ENCODE measurements at regions not wholly inside any gene's neighbourhood (a gene's known extent, or its start where the extent isn't known, plus 50 kb on each side); places are given as distances from the start of the nearest gene placed in this dataset.

- H3K4me1 ChIP-seq (ENCODE audit: insufficient read depth, low read length): no peaks in the 10 kb centered on the region
- H3K27ac ChIP-seq (ENCODE audit: low read depth, low read length): no peak overlapping the region
- H3K36me3 ChIP-seq (ENCODE audit: insufficient read depth, low read length): no peaks in the 10 kb centered on the region
- no peak overlapping the region for H3K9ac ChIP-seq (ENCODE audit: low read depth, low read length)
- H3K27me3 ChIP-seq (ENCODE audit: insufficient read depth, low read length): no peaks in the 10 kb centered on the region
- 92% methylated on average over 8 of the region's 8 CpGs for WGBS
- no peak overlapping the region for H3K4me3 ChIP-seq (ENCODE audit: low read length)
- H3K9me3 ChIP-seq (ENCODE audit: insufficient read depth, low read depth, low read length): no peaks in the 10 kb centered on the region
These were observed 103.0 kb upstream of the TEX51 start for GRCh38 chr2:126795656-126796055.

GRCh38 chr2:126796931-126797621 is 101.6 kb upstream of the TEX51 start:
- Histone ChIP-seq H3K4me1 (ENCODE audit: insufficient read depth, low read length) (peaks cover 5% of the 10 kb centered on the region; the same call in 1 of the 2 replicates), H3K27me3 (ENCODE audit: insufficient read depth, low read length) (no peaks in the 10 kb centered on the region), H3K36me3 (ENCODE audit: insufficient read depth, low read length) (no peaks in the 10 kb centered on the region), H3K27ac (ENCODE audit: low read depth, low read length) (no peak overlapping the region), H3K4me3 (ENCODE audit: low read length) (no peak overlapping the region), H3K9me3 (ENCODE audit: insufficient read depth, low read depth, low read length) (no peaks in the 10 kb centered on the region), H3K9ac (ENCODE audit: low read depth, low read length) (no peak overlapping the region)
- 95% methylated on average over 14 of the region's 14 CpGs for WGBS

GRCh38 chr2:126797622-126798275 is 100.9 kb upstream of the TEX51 start:
- 92% methylated on average over 13 of the region's 13 CpGs for WGBS

GRCh38 chr2:126798276-126799140 is 100.2 kb upstream of the TEX51 start:
- no peak overlapping the region for H3K4me3 ChIP-seq (ENCODE audit: low read length)
- H3K4me1 ChIP-seq (ENCODE audit: insufficient read depth, low read length): peaks cover 13% of the 10 kb centered on the region
- no peaks in the 10 kb centered on the region for H3K9me3 ChIP-seq (ENCODE audit: insufficient read depth, low read depth, low read length)
- H3K27me3 ChIP-seq (ENCODE audit: insufficient read depth, low read length): no peaks in the 10 kb centered on the region
- H3K9ac ChIP-seq (ENCODE audit: low read depth, low read length): no peak overlapping the region
- no peaks in the 10 kb centered on the region for H3K36me3 ChIP-seq (ENCODE audit: insufficient read depth, low read length)
- H3K27ac ChIP-seq (ENCODE audit: low read depth, low read length): no peak overlapping the region
- 80% methylated on average over 9 of the region's 9 CpGs for WGBS

More at GRCh38 chr2:126797622-126798275, 100.9 kb upstream of the TEX51 start:
- no peak overlapping the region for H3K9ac ChIP-seq (ENCODE audit: low read depth, low read length)
- peaks cover 11% of the 10 kb centered on the region for H3K4me1 ChIP-seq (ENCODE audit: insufficient read depth, low read length)
- no peak overlapping the region for H3K4me3 ChIP-seq (ENCODE audit: low read length)
- no peaks in the 10 kb centered on the region for H3K36me3 ChIP-seq (ENCODE audit: insufficient read depth, low read length)
- H3K9me3 ChIP-seq (ENCODE audit: insufficient read depth, low read depth, low read length): no peaks in the 10 kb centered on the region
- no peaks in the 10 kb centered on the region for H3K27me3 ChIP-seq (ENCODE audit: insufficient read depth, low read length)
- no peak overlapping the region for H3K27ac ChIP-seq (ENCODE audit: low read depth, low read length)

- H3K36me3 ChIP-seq (ENCODE audit: insufficient read depth, low read length): no peaks in the 10 kb centered on the region
- no peak overlapping the region for H3K9ac ChIP-seq (ENCODE audit: low read depth, low read length)
- H3K4me3 ChIP-seq (ENCODE audit: low read length): no peak overlapping the region
- peaks cover 13% of the 10 kb centered on the region for H3K4me1 ChIP-seq (ENCODE audit: insufficient read depth, low read length)
- no peaks in the 10 kb centered on the region for H3K27me3 ChIP-seq (ENCODE audit: insufficient read depth, low read length)
- 94% methylated on average over 2 of the region's 2 CpGs for WGBS
- H3K27ac ChIP-seq (ENCODE audit: low read depth, low read length): no peak overlapping the region
- no peaks in the 10 kb centered on the region for H3K9me3 ChIP-seq (ENCODE audit: insufficient read depth, low read depth, low read length)
These were observed 99.4 kb upstream of the TEX51 start for GRCh38 chr2:126799301-126799700.

- Histone ChIP-seq H3K4me1 (ENCODE audit: insufficient read depth, low read length) (peaks cover 13% of the 10 kb centered on the region), H3K36me3 (ENCODE audit: insufficient read depth, low read length) (no peaks in the 10 kb centered on the region), H3K9ac (ENCODE audit: low read depth, low read length) (no peak overlapping the region), H3K9me3 (ENCODE audit: insufficient read depth, low read depth, low read length) (no peaks in the 10 kb centered on the region), H3K4me3 (ENCODE audit: low read length) (no peak overlapping the region), H3K27me3 (ENCODE audit: insufficient read depth, low read length) (no peaks in the 10 kb centered on the region), H3K27ac (ENCODE audit: low read depth, low read length) (no peak overlapping the region)
- WGBS: 96% methylated on average over 4 of the region's 6 CpGs
These were observed 97.2 kb upstream of the TEX51 start for GRCh38 chr2:126801473-126801872.

GRCh38 chr2:126802316-126802715 is 96.4 kb upstream of the TEX51 start:
- H3K27me3 ChIP-seq (ENCODE audit: insufficient read depth, low read length): no peaks in the 10 kb centered on the region
- peaks cover 13% of the 10 kb centered on the region for H3K4me1 ChIP-seq (ENCODE audit: insufficient read depth, low read length)
- H3K9me3 ChIP-seq (ENCODE audit: insufficient read depth, low read depth, low read length): no peaks in the 10 kb centered on the region
- WGBS: 88% methylated on average over 7 of the region's 7 CpGs
- H3K9ac ChIP-seq (ENCODE audit: low read depth, low read length): no peak overlapping the region
- no peak overlapping the region for H3K4me3 ChIP-seq (ENCODE audit: low read length)
- H3K36me3 ChIP-seq (ENCODE audit: insufficient read depth, low read length): no peaks in the 10 kb centered on the region
- H3K27ac ChIP-seq (ENCODE audit: low read depth, low read length): no peak overlapping the region

GRCh38 chr2:126802774-126803433 is 95.8 kb upstream of the TEX51 start:
- Histone ChIP-seq H3K4me1 (ENCODE audit: insufficient read depth, low read length) (peaks cover 13% of the 10 kb centered on the region), H3K27me3 (ENCODE audit: insufficient read depth, low read length) (no peaks in the 10 kb centered on the region), H3K4me3 (ENCODE audit: low read length) (no peak overlapping the region), H3K27ac (ENCODE audit: low read depth, low read length) (no peak overlapping the region), H3K9ac (ENCODE audit: low read depth, low read length) (no peak overlapping the region), H3K36me3 (ENCODE audit: insufficient read depth, low read length) (no peaks in the 10 kb centered on the region), H3K9me3 (ENCODE audit: insufficient read depth, low read depth, low read length) (no peaks in the 10 kb centered on the region)
- 93% methylated on average over 8 of the region's 8 CpGs for WGBS

GRCh38 chr2:126803434-126803775 is 95.3 kb upstream of the TEX51 start:
- Histone ChIP-seq H3K9me3 (ENCODE audit: insufficient read depth, low read depth, low read length) (no peaks in the 10 kb centered on the region), H3K9ac (ENCODE audit: low read depth, low read length) (no peak overlapping the region), H3K4me1 (ENCODE audit: insufficient read depth, low read length) (peaks cover 15% of the 10 kb centered on the region), H3K4me3 (ENCODE audit: low read length) (no peak overlapping the region), H3K36me3 (ENCODE audit: insufficient read depth, low read length) (no peaks in the 10 kb centered on the region), H3K27ac (ENCODE audit: low read depth, low read length) (no peak overlapping the region), H3K27me3 (ENCODE audit: insufficient read depth, low read length) (no peaks in the 10 kb centered on the region)
- 91% methylated on average over 8 of the region's 8 CpGs for whole genome bisulfite sequencing

- H3K9ac ChIP-seq (ENCODE audit: low read depth, low read length): no peak overlapping the region
- H3K27me3 ChIP-seq (ENCODE audit: insufficient read depth, low read length): no peaks in the 10 kb centered on the region
- H3K9me3 ChIP-seq (ENCODE audit: insufficient read depth, low read depth, low read length): no peaks in the 10 kb centered on the region
- WGBS: 91% methylated on average over 17 of the region's 17 CpGs
- no peak overlapping the region for H3K4me3 ChIP-seq (ENCODE audit: low read length)
- H3K36me3 ChIP-seq (ENCODE audit: insufficient read depth, low read length): no peaks in the 10 kb centered on the region
- no peak overlapping the region for H3K27ac ChIP-seq (ENCODE audit: low read depth, low read length)
- peaks cover 24% of the 10 kb centered on the region for H3K4me1 ChIP-seq (ENCODE audit: insufficient read depth, low read length)
These were observed 94.3 kb upstream of the TEX51 start for GRCh38 chr2:126804347-126804746.

GRCh38 chr2:126808929-126809328 is 89.8 kb upstream of the TEX51 start:
- H3K4me3 ChIP-seq (ENCODE audit: low read length): no peak overlapping the region
- peak overlapping the region; percentile 37; the same call in 1 of the 2 replicates for H3K27ac ChIP-seq (ENCODE audit: low read depth, low read length)
- no peaks in the 10 kb centered on the region for H3K27me3 ChIP-seq (ENCODE audit: insufficient read depth, low read length)
- H3K9ac ChIP-seq (ENCODE audit: low read depth, low read length): no peak overlapping the region
- H3K36me3 ChIP-seq (ENCODE audit: insufficient read depth, low read length): no peaks in the 10 kb centered on the region
- 18% methylated on average over 6 of the region's 6 CpGs for WGBS
- peaks cover 13% of the 10 kb centered on the region; the same call in 1 of the 2 replicates for H3K4me1 ChIP-seq (ENCODE audit: insufficient read depth, low read length)
- peaks cover 4% of the 10 kb centered on the region; the same call in 1 of the 2 replicates for H3K9me3 ChIP-seq (ENCODE audit: insufficient read depth, low read depth, low read length)

All from HUES64 (cell line).